ENCODE measurements at regions not wholly inside any gene's neighbourhood (a gene's known extent, or its start where the extent isn't known, plus 50 kb on each side); places are given as distances from the start of the nearest gene placed in this dataset.

DNA sequence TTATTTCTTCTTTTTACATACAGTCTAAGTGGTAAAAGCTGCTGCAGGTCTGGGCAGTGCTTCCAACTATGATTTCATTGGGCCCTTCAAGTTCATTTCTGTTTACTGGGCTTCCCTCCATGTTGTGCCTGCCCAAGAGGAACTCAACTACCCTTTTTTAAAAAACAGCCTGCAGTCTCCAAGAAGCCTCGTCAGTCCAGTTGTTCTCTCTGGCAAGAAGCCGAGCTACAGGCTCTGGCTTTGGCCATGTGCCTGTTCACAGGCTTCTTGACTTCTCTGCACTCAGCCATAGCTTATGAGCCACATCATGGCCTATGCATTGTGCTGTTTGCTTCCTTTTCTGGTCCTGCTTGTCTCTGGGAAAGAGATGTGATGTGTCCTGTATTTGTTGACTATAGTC lies 119.7 kb upstream of the PJA2 start:
- DNase-seq, result no peak

DNA sequence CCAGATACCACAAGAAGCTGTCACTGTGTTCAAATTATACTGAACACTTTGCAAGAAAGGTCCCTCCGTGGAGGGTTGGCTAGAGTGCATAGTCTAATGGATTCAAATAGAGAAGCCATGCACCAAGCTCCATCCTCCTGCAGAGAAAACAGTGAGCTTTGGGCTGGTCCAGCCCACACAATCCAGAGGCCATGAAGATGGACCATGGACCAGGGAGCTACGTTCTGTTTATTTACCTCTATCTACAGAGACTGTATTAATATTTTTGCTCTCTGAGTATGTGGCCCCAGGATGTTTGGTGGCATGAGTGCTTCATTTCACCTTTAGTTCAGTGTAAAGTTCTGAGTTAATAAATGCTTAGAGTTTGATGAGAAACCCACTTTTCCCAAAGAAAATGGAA lies 114.8 kb upstream of the PJA2 start:
- no peak for DNase-seq

DNA sequence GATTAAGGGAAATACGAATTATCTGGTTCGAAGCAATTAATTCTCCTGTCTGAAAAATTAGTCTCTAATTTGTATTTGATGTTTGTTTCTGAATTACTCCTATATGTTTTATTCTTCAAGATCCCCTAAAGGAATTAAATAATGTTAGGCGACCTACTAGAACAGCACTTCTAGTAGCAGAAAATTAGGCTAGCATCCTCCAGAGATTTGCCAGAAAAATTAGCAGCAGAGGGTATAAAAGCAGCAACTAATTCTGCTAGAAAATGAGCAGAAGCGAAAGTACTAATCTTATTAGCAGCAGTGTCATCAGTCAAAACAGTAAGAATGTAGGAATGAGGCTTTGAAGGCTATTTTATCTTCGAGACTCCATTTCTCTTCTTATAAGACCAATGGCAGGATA lies 114.3 kb upstream of the PJA2 start:
- DNase-seq, result no peak

DNA sequence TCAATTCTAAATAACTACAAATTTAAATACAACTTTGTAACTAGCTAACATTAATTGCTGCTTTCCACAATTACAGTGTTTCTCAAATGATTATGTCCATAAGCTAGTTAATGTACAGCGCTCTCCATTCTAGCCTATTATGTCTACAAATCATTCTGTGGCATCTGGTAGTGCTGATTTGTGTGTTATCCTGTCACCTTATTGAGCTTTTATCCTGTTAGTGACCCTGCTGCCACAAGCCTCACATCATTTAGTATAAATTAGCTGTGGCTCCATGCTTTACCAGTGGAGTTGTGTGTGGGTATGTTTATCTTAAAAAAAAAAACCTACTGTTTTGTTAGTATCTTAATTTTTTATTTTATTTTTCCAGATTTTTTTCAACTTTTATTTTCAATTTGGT lies 112.6 kb upstream of the PJA2 start:
- DNase-seq, result no peak

DNA sequence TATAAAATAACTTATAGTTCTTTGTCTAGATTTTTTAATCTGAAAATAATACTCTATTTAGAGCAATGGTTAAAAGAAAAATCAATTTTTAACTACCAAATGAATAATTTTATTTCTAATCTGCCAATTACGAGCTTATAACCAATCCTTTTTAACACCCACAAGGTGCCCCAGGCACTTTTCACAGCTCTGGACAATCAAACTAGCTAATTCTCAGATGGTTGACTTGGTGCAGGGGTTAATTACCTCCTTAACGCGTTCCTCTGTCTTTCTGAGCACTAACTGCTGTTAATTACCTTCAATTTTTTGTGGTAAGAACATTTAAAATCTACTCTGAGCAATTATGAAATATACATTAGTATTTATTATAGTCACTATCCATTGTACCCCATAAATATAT lies 109.6 kb upstream of the PJA2 start:
- no peak for DNase-seq

DNA sequence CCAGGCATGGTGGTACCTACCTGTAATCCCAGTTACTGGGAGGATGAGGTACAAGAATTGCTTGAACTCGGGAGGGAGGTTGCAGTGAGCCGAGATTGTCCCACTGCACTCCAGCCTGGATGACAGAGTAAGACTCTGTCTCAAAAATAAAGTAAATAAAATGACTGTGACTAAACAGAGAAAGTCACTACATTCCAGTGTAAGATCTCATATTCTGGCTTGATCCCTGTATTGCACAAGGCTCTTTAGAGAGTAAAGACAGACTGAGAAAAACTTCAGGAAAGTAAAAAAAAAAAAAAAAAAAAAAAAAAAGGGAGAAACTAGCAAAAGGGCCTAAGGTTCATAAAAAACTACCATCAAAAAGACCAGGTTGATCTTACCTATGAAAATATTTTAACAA lies 106.6 kb upstream of the PJA2 start:
- no peak for DNase-seq

DNA sequence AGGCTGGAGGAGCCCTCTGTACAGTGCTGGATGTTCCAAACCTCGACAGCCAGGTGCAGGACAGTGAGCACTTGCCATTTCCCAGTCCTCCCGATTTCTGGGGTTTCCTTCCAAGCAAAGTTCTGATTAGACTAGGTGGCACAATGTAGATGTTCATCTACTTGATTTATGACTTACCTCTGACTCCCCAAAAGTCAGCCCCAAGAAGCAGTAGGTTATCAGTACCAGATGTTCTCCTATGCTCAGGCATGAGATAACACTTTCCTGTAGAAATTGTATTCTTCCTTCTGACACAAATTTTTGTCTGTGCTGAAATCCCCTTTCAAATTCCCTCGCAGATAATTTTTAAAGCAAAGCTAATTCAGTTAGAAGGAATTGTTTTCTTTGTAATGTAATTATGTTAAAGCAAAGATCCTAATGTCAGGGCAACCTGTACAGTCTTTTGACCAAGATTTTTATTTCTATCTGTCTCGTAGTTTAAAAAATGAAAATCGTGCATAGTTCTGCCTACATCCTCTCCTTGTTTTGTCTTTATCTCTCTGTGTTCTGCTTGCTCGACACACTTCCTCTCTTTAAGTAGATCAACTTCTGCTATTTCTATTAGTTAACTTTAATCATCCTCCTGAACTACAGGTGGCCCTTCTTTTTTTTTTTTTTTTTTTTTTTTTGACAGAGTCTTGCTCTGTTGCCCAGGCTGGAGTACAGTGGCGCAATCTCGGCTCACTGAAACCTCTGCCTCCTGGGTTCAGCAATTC lies 102.4 kb upstream of the PJA2 start:
- no peak for DNase-seq

DNA sequence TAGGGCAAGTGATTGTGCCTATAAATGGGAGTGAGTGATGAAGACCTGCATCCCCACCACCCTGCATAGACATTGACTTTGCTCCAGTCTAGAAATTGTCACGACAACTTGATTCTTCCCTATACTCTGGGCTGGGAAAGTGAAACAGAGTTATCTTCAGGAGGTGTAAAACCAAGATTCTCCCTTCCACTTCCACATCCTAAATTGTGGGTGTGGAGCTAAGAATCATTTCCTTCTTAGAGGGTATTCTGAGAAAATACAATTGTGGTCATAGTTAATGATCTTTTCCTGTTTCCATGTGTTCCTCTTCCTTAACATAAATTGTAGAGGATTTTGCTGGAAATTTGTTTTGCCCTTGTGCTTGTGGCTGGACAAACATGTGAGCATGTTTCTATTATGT lies 96.8 kb upstream of the PJA2 start:
- DNase-seq, result no peak

DNA sequence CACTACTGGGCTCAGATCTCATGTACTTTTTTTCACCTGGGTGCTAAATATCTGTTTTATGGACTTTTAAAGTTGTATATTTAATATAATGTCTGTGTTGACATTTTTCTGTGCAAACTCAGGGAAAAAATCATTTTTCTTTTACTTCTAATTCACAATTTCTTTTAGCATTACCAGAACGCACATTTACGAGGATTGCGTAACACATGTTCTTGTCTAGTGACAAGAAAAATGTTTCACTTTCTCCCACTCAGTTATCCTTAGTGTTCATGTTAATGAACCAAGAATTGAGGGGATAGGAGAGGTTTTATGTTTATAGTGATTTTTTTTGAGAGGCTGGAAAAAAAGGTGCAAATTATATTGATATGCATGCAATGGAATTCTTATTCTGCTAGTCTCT lies 86.3 kb upstream of the PJA2 start:
- no peak for DNase-seq

DNA sequence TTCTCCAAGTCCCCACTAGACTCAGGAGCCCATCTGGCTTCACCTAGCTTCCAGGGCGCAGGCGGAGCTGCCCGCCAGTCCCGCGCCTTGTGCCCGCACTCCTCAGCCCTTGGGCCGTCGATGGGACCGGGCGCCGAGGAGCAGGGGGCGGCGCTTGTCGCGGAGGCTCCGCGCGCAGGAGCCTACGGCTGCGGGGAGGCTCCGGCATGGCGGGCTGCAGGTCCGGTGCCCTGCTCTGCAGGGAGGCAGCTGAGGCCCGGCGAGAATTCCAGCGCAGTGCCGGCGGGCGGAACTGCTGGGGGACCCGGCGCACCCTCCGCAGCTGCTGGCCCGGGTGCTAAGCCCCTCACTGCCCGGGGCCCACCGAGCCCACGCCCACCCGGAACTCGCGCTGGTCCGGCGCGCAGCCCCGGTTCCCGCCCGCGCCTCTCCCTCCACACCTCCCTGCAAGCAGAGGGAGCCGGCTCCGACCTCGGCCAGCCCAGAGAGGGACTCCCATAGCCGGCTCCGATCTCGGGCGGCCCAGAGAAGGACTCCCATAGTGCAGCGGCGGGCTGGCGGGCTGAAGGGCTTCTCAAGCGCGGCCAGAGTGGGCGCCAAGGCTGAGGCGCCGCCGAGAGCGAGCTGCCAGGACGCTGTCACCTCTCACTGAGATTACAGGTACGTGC lies 78.1 kb upstream of the PJA2 start:
- no peak for DNase-seq

DNA sequence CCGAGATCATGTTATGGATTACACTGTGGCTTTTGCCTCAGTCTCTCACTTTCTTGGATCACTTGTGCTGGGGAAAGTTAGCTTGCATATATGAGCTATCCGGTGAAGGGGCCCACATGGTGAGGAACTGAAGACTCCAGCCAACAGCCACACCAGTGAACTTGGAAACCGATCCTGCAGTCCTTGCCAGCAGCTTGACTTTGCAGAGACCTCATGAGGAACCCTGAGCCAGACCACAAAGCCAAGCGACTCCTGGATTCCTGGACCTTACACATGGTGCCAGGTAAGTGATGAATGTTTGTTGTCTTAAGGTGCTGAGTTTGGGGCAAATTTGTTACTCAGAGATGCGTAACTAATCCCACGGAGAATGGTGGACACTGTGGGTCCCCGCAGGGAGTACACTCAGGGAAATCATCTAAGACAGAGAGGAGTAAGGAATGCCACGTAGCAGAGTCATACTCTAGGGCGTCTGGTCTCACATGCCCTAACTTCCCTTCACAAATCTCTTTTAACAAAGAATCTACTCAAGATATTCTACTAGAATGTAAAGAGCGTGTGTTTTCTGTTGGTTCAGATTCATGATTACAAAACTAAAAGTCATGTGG lies 76.5 kb upstream of the PJA2 start:
- no peak for DNase-seq

DNA sequence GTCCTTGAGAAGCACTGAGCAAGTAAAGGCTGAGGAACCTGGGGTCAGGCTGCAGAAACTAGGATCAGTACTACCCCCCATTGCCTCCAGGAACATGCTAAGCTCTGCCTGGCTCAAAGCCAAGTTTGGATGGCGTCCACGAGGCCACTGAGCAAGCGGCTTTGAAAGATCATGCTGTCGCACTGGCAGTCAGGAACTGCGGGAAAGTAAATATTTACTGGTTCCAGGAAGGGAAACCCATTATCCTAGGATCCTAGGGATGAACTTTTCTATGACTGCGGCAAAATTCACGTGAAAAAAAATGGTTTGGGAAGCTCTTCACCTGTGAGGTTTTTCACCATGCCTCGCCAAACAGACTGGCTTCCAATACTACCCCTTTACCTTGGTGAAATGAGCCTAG lies 75.3 kb upstream of the PJA2 start:
- peak; percentile 89 for DNase-seq

DNA sequence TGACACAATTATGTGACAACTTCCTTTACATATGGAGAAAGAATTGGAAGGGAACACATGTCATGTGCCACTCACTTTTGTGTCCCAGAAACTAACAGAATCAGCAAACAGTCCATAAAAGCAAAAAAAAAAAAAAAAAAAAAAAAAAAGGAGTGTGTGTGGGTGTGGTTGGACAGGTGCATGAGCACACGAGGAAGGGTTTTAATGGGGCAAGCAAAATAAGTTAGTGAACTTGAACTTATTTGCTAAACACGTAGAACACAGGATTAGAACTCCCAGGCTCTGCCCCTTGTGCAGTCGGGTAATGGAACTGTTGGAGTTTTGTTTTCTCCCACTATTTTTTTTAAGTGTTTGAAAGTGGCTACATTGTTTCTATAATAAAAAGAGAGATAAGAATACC lies 74.8 kb upstream of the PJA2 start:
- DNase-seq, result no peak

DNA sequence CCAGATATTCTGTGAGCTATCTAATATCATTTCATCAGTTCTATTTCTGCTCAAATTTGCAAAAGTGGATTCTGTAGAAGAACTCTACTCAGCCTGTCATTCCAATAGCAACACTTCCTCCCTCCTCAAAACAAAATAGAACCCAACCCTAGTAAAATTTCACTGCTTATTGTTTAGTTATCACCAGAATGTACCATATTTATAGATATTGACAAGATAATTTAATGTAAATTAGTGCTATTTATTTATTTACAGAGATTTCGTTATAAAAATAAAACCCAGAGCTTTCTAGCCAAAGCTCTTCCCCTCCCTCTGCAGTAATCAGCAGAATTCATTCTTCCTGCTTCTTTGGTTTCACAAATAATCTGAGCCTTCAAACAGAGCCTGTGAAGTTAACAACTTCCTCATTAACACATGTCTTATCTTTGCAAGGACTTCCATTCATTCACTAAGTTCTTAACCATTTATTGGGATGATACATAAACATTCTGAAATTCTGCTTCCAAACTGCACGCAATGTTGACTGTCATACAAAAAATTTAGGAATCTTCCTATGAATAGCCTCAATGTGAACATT lies 73.7 kb upstream of the PJA2 start:
- no peak for DNase-seq

DNA sequence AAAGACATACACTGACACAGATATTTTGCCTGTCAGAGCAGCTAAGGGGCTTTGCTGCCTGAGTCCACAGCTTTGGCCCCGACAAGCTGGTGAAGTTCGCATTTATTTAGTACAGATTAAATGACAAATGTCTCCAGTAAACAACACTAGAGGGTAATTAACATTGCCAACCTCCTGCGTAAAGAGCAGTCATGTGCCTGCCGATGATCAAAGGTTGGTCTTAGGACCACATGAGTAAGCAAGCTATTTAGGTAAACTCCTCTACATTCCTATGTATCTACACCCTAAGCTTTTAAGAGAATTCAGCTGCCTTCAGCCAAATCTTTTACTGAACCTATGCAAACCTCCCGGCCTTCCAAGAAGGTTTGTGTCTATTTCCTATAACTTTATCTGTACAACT lies 73.0 kb upstream of the PJA2 start:
- no peak for DNase-seq

DNA sequence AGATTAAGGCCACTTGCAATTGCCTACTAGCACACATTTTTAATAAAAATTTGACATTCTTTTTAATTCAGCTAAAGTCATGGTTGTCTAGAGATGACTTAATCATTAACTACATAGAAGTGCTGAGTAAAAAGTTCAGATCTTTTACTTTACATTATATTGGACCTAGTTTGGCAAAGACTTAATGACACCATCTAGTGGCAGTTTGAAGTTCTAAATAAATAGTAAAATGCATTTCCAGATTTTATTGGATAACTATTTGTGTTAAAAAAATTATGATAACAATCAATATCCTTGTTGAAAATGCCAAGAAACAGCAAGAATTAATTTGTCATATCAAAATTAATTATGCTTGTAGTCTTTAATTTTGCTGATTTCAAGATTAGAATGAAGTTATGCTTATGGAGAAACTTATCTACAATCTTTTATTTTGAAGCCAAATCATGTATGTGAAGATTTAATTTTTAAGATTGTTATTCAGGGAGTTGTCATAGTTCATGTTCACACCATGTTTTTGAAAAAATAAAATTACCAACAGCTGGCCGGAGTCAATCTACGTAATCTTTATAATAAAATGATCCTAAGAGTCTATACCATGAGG lies 69.6 kb upstream of the PJA2 start:
- no peak for DNase-seq

DNA sequence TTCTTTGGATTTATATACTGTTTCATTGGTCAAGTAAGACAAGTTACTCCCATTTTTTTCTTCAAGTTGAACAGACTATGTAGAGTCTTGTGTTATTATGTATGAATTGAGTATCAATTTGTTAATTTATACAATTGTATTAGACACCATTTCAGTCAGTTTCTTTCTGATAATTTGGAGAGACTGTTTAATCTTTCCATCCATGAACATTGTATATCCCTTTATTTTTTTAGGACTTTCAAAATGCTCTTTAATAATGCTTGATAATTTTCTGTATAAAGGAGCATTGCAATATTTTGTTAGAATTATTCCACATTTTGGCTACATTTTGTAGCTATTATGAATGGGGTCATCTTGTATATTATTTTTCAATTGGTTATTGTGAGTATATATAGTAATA lies 69.1 kb upstream of the PJA2 start:
- no peak for DNase-seq

DNA sequence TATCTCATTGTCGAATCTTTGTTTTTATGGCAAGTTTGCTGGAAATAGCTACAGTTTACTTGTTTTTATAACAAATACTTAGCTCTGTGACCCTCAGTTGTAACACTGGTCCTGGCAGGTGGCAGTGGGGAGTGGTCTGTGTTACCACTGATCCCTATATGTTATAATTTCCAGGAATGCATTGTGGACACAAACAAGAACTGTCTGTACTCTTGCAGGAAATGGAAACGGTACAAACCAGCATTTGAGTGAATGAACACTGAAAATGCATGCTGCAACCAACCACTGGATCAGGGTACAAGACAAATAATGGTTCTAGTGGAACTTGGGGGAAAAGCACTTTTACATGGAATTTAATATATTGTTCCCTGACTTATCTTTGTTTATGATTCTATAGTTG lies 66.5 kb upstream of the PJA2 start:
- DNase-seq, result no peak

DNA sequence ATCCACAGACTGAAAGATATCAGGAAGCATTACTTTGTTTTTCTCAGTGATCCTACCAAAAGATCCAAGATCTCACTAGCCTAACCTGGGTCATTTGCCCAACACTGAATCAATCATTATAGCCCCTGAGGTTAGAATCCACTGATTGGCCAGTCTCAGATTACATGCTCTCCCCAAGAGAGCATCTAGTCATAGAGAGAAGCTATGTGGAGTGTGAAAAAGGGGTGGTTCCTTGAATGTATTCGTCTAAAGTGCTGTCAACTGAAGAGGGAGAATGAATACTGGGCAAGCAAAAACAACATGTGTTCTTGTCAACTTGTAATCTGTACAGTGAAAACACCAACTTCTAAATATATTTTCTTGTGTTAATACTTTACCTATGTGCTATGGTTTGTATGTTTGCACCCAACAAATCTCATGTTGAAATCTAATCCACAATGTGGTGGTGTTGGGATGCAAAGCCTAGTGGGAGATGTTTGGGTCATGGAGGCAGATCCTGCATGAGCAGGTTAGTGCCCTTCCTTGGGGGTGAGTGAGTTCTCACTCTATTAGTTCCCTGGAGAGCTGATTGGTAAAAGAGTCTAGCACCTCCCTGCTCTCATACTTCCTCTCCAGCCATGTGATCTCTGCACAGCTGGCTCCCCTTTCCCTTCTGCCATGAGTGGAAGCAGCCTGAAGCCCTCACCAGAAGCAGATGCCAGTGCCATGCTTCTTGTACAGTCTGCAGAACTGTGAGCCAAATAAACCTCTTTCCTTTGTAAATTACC lies 60.3 kb upstream of the PJA2 start:
- DNase-seq, result no peak

DNA sequence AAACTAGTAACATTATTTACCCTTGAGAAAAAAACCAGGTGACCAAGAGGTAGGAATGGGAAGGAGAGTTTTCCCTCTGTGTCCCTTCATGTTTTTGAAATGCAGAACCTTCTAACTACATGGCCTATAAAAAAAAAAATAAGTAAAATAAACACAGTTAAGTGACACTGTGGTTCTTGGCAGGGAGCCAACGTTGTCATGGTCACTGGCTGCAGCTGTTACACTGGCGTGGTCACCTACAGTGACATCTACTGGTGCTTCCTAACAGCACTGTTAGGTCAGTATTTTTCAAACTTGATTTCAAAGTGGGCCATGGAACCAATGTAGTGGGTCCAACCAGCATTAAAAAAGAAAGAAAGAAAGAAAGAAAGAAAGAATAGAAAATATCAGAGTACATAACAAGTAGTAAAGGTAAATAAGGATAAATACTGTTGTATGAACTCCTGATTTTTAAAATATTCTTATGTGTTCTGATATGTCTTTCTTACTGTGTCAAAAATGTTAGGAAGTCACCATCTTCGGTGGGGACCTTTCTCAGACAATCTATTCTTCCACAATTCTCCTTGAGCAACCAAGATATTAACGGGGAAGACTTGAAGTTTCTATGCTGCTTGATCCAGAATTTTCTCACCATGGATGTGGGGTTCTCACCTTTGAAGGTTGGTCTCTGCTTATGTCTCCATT lies 59.1 kb upstream of the PJA2 start:
- DNase-seq, result peak; percentile 94

DNA sequence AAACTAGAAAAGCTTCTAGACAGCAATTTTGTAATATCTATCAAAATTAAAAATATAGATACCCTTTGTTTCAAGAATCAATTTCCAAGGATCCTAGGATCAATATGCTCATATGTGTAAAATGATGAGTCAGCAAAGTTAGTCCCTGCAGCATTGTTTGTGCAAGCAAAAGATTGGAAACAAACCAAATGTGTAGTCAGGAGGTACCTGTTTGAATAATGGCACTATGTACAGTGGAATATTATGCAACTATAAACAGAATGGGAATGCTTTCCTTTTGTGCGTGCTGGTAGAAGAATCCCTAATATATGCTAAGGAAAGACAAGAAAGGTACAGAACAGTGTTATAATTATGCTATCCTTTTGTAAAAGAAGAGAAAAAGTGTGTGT lies 58.5 kb upstream of the PJA2 start:
- no peak for DNase-seq

DNA sequence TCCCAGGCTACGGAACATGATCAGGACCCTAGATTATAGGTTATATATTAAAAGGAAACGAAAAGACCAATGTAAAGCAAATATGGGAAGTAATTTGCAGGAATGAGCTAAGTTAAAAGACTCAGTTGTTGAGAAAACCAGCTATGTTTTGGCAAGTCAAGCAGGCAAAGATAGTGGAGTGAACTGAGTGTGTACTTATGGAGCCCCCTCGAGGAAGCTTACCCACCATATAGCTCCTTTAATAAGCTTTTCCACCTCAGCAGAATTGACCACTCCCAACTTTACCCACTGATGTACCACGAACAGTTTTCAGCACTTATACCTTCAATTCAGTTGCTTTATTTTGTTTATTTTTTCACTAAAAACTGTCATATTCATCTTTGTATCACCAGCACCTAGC lies 57.3 kb upstream of the PJA2 start:
- no peak for DNase-seq
